HG03378 (cell line): ENCODE measurements at regions not wholly inside any gene's neighbourhood (a gene's known extent, or its start where the extent isn't known, plus 50 kb on each side); places are given as distances from the start of the nearest gene placed in this dataset.

Source experiments
- ATAC-seq: cut with Tn5 transposase; IDR thresholded peaks from one replicate; pipeline ENCODE4 v1.9.1; 2021; ENCODE audit warnings: mild to moderate bottlenecking, moderate library complexity; ENCODE audit not compliant: unreplicated experiment

- no peak for ATAC-seq
Measured at GRCh38 chr3:148601766-148602685, 95.7 kb upstream of the AGTR1 start.

- ATAC-seq, result no peak
Measured at GRCh38 chr3:148604270-148605085, 93.2 kb upstream of the AGTR1 start.

GRCh38 chr3:148605521-148605920 is 92.2 kb upstream of the AGTR1 start:
- ATAC-seq, result no peak

- ATAC-seq, result no peak
Measured at GRCh38 chr3:148606979-148607378, 90.7 kb upstream of the AGTR1 start.

GRCh38 chr3:148607491-148607890 is 90.2 kb upstream of the AGTR1 start:
- ATAC-seq, result no peak

GRCh38 chr3:148612278-148612677 is 85.4 kb upstream of the AGTR1 start:
- no peak for ATAC-seq

- no peak for ATAC-seq
Measured at GRCh38 chr3:148615382-148615781, 82.3 kb upstream of the AGTR1 start.

- ATAC-seq, result no peak
Measured at GRCh38 chr3:148625095-148625736, 72.5 kb upstream of the AGTR1 start.

- no peak for ATAC-seq
Measured at GRCh38 chr3:148625991-148626390, 71.7 kb upstream of the AGTR1 start.

- no peak for ATAC-seq
Measured at GRCh38 chr3:148629006-148629405, 68.7 kb upstream of the AGTR1 start.

- ATAC-seq, result no peak
Measured at GRCh38 chr3:148631124-148631903, 66.4 kb upstream of the AGTR1 start.

- no peak for ATAC-seq
Measured at GRCh38 chr3:148641722-148642121, 56.0 kb upstream of the AGTR1 start.

- ATAC-seq, result no peak
Measured at GRCh38 chr3:148642214-148642613, 55.5 kb upstream of the AGTR1 start.

- no peak for ATAC-seq
Measured at GRCh38 chr3:148642616-148643015, 55.1 kb upstream of the AGTR1 start.

- ATAC-seq, result no peak
Measured at GRCh38 chr3:148643389-148643840, 54.3 kb upstream of the AGTR1 start.

- ATAC-seq, result no peak
Measured at GRCh38 chr3:148646126-148646665, 51.5 kb upstream of the AGTR1 start.
